ENCODE measurements at regions not wholly inside any gene's neighbourhood (a gene's known extent, or its start where the extent isn't known, plus 50 kb on each side); places are given as distances from the start of the nearest gene placed in this dataset.

DNA sequence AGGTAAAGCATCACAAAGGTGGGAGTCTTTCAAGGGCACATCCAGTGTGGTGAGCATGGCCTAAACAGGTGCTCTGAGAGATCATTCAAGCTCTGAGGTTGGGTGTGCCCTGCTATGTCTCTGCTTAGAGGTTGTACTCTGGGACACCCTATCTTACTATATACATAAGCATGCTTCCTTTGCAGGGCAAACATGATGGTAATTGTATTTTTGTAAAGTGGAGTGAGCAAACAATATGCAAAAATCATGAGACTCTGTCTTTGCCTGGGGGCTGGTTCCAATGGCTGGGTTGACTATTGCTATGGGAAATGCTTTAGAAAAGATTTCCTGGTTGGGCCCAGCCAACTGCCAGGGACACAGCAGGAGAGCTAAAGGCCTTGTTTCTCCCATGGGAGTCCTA is 315.1 kb upstream of the TLE3 start:
- CTCF ChIA-PET = no interaction called here
- Mint-ChIP-seq H3K4me1 (peaks cover 4% of the 10 kb centered on the region), H3K36me3 (no peaks in the 10 kb centered on the region), H3K9me3 (peaks cover 1% of the 10 kb centered on the region), H3K27me3 (peaks cover 48% of the 10 kb centered on the region), H3K4me3 (no peak overlapping the region), H3K27ac (no peak overlapping the region)
- no peak for DNase-seq

GRCh38 chr15:70411143-70411863 is 313.6 kb upstream of the TLE3 start:
- no peaks in the 10 kb centered on the region for H3K36me3 Mint-ChIP-seq
- no peak for DNase-seq
- H3K4me1 Mint-ChIP-seq = peaks cover 4% of the 10 kb centered on the region
- peaks cover 52% of the 10 kb centered on the region for H3K27me3 Mint-ChIP-seq
- no peak overlapping the region for H3K4me3 Mint-ChIP-seq
- H3K27ac Mint-ChIP-seq = no peak overlapping the region
- peaks cover 1% of the 10 kb centered on the region for H3K9me3 Mint-ChIP-seq
- CTCF ChIA-PET = no interaction called here

DNA sequence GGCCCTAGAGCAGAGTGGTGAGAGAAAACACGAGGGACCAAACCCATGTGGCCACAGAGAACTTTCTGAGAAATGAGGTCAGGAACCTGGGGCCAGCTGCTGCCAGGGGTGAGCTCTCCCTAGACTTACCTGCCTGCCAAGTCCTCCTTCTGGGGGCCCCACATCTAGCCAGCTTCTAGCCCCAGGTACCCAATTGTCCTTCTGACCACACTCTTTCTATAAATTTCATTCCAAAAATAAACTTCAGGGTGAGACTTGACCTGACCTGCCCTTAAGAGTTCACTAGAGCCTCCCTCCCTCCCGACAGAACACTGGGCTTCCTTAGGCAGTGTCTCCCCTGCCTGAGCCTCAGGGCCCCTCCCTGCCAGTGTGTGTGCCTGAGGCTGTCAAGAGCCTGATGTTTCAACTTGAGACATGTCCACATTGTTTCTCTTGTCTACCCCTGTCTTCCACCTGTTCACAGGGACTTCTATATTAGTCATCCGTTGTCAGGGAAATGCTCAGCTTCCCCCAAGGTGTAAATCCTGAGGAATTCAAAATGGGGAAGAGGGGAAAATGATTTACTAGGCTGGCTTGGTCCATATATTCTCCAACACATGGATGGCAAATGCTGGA is 312.8 kb upstream of the TLE3 start:
- H3K27me3 Mint-ChIP-seq = peaks cover 49% of the 10 kb centered on the region
- no peak for DNase-seq
- H3K27ac Mint-ChIP-seq = no peak overlapping the region
- CTCF ChIA-PET = no interaction called here
- no peak overlapping the region for H3K4me3 Mint-ChIP-seq
- H3K36me3 Mint-ChIP-seq = no peaks in the 10 kb centered on the region
- peaks cover 4% of the 10 kb centered on the region for H3K4me1 Mint-ChIP-seq
- H3K9me3 Mint-ChIP-seq = no peaks in the 10 kb centered on the region

- CTCF ChIA-PET = no interaction called here
- no peaks in the 10 kb centered on the region for H3K9me3 Mint-ChIP-seq
- no peak overlapping the region for H3K4me3 Mint-ChIP-seq
- no peak for DNase-seq
- H3K36me3 Mint-ChIP-seq = no peaks in the 10 kb centered on the region
- H3K27ac Mint-ChIP-seq = no peak overlapping the region
- peaks cover 4% of the 10 kb centered on the region for H3K4me1 Mint-ChIP-seq
- H3K27me3 Mint-ChIP-seq = peaks cover 59% of the 10 kb centered on the region
Measured at GRCh38 chr15:70409388-70409787, 311.7 kb upstream of the TLE3 start.

DNA sequence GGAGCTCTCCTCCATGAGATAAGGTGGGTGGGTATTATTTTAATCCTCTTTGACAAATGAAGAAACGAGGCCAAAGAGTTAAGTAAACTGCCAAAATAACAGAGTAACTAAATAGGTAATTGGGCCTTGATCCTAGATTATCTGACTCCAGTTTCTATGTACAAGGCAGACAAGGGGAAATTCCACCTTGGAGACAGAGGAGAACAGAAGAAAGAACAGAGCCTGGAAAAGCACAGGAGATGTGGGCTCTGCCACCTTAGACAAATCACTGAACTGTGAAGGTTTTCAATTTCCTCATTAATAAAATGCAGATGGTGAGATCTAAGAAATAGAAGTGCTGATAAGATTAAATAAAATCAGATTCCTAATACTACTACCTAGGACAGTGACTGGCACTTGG is 310.2 kb upstream of the TLE3 start:
- peaks cover 4% of the 10 kb centered on the region for H3K4me1 Mint-ChIP-seq
- no peaks in the 10 kb centered on the region for H3K9me3 Mint-ChIP-seq
- CTCF ChIA-PET = no interaction called here
- DNase-seq = no peak
- no peaks in the 10 kb centered on the region for H3K36me3 Mint-ChIP-seq
- peaks cover 71% of the 10 kb centered on the region for H3K27me3 Mint-ChIP-seq
- H3K4me3 Mint-ChIP-seq = no peak overlapping the region
- H3K27ac Mint-ChIP-seq = no peak overlapping the region

GRCh38 chr15:70407336-70407670 is 309.6 kb upstream of the TLE3 start:
- no peaks in the 10 kb centered on the region for H3K9me3 Mint-ChIP-seq
- CTCF ChIA-PET = interaction anchor here (0.7 kb wide), 1 partner anchor 79 kb away, joined by 3 read pairs; no protein-coding TSS in a partner anchor
- H3K27me3 Mint-ChIP-seq = peaks cover 74% of the 10 kb centered on the region
- no peak overlapping the region for H3K4me3 Mint-ChIP-seq
- no peak overlapping the region for H3K27ac Mint-ChIP-seq
- peaks cover 4% of the 10 kb centered on the region for H3K4me1 Mint-ChIP-seq
- no peaks in the 10 kb centered on the region for H3K36me3 Mint-ChIP-seq
- no peak for DNase-seq

DNA sequence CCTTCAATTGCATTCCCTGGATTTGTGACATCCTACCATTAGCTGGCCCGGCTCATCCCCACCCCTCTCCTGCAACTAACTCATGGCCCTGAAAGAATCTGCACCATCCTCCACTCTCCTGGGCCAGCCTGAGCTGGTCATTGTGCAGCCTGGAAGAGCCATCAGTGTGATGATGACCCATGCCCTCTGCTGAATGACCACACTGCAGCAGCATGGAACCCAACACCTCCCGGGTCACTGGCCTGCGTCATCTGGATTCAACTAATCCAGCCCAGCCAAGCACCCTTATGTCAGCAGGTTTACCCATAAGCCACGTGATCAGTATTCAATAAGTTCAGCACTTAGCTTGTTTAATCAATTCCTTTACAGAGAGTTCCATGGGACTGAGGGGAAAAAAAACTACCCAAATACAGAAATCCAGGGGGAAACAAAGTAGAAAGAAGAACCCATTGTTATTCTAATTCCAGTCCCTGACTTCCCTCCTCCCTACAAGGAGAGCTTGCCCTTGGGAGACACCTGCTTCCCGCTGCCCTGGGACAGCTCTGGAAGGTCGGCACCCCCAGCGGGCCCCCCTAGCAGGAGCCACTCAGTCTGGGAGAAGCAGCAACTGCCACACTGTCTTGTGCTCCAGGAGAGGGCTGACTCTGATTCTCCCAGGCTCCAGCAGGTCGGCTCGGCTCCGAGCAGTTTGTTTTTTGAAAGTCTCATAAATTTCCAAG is 309.1 kb upstream of the TLE3 start:
- CTCF ChIA-PET = interaction anchor here (0.7 kb wide), 1 partner anchor 79 kb away, joined by 3 read pairs; no protein-coding TSS in a partner anchor
- no peak for DNase-seq
- H3K27me3 Mint-ChIP-seq = peaks cover 70% of the 10 kb centered on the region
- H3K36me3 Mint-ChIP-seq = no peaks in the 10 kb centered on the region
- H3K27ac Mint-ChIP-seq = no peak overlapping the region
- H3K4me3 Mint-ChIP-seq = no peak overlapping the region
- peaks cover 4% of the 10 kb centered on the region for H3K4me1 Mint-ChIP-seq
- H3K9me3 Mint-ChIP-seq = no peaks in the 10 kb centered on the region

DNA sequence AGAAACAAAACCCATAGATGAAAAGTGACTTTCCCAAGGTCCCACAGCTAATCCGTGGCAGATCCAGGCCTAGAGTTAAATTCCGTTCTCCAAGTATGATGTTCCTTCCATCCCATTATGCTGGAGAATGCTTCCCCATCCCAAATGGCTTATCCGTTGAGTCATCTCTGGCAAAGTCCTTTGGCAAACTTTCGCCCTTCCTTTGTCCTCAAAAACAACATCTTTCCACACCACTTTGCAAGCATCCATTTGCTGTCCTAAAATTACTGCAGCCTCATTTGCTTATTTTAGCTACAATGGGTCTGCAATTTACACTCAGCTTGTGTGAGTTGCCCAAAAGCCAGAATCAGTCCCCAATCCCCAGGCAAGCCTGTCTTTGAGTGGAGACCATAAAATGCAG is 304.0 kb upstream of the TLE3 start:
- H3K4me3 Mint-ChIP-seq = no peak overlapping the region
- CTCF ChIA-PET = interaction anchor here (1.2 kb wide), 1 partner anchor 66 kb away, joined by 3 read pairs; no protein-coding TSS in a partner anchor
- no peaks in the 10 kb centered on the region for H3K9me3 Mint-ChIP-seq
- no peaks in the 10 kb centered on the region for H3K36me3 Mint-ChIP-seq
- H3K27ac Mint-ChIP-seq = no peak overlapping the region
- peaks cover 76% of the 10 kb centered on the region for H3K27me3 Mint-ChIP-seq
- no peaks in the 10 kb centered on the region for H3K4me1 Mint-ChIP-seq
- no peak for DNase-seq

GRCh38 chr15:70400766-70401541 is 303.2 kb upstream of the TLE3 start:
- no peak for DNase-seq
- no peak overlapping the region for H3K4me3 Mint-ChIP-seq
- no peaks in the 10 kb centered on the region for H3K4me1 Mint-ChIP-seq
- H3K9me3 Mint-ChIP-seq = no peaks in the 10 kb centered on the region
- CTCF ChIA-PET = interaction anchor here (1.2 kb wide), 1 partner anchor 66 kb away, joined by 3 read pairs; no protein-coding TSS in a partner anchor
- no peak overlapping the region for H3K27ac Mint-ChIP-seq
- H3K36me3 Mint-ChIP-seq = no peaks in the 10 kb centered on the region
- H3K27me3 Mint-ChIP-seq = peaks cover 74% of the 10 kb centered on the region

GRCh38 chr15:70399204-70399603 is 301.5 kb upstream of the TLE3 start:
- Mint-ChIP-seq H3K4me3 (no peak overlapping the region), H3K4me1 (no peaks in the 10 kb centered on the region), H3K9me3 (no peaks in the 10 kb centered on the region), H3K27me3 (peaks cover 76% of the 10 kb centered on the region), H3K27ac (no peak overlapping the region), H3K36me3 (no peaks in the 10 kb centered on the region)
- DNase-seq = no peak
- CTCF ChIA-PET = no interaction called here

DNA sequence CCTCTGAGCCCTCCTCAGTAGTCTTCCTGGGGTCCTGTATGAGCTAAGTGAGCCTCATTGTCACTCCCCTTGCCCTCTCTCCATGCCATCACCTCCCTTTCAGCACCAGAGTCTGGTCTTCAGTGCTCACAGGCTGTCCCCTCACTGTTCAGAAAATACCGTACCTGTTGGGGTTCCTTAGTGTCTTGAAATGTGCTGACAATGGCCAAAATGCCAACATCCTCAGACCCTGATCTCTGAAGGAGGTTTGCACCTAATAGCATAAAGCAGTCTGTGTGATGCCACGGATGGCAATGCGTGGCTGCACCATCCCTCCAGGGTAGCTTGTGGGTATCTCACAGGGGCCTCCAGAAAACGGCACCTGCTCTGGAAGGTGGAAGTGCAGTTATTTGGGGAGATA is 301.0 kb upstream of the TLE3 start:
- Mint-ChIP-seq H3K27ac (no peak overlapping the region), H3K4me1 (no peaks in the 10 kb centered on the region), H3K4me3 (no peak overlapping the region), H3K9me3 (no peaks in the 10 kb centered on the region), H3K27me3 (peaks cover 76% of the 10 kb centered on the region), H3K36me3 (no peaks in the 10 kb centered on the region)
- CTCF ChIA-PET = no interaction called here
- DNase-seq = no peak

GRCh38 chr15:70396807-70397206 is 299.1 kb upstream of the TLE3 start:
- no peak overlapping the region for H3K4me3 Mint-ChIP-seq
- H3K27me3 Mint-ChIP-seq = peaks cover 72% of the 10 kb centered on the region
- no peaks in the 10 kb centered on the region for H3K36me3 Mint-ChIP-seq
- H3K27ac Mint-ChIP-seq = no peak overlapping the region
- DNase-seq = no peak
- H3K9me3 Mint-ChIP-seq = no peaks in the 10 kb centered on the region
- H3K4me1 Mint-ChIP-seq = no peaks in the 10 kb centered on the region
- CTCF ChIA-PET = no interaction called here

DNA sequence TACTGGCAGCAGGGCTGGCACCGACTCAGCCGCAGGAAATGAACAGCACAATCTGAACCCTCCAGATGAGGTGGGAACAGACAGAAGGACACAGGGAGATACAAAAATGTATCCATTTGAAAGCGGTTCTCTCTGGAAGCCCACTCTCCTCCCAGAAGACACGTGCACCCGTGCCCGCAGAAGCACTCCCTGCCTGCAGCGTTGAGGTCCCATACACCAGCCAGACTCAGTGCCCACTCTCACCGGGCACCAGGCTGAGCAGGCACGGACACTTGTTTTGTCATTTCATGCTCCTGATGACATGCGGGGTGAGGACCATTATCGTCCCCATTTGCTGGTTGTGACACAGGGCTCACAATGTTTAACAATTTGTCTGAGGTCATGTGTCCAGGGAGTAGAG is 297.4 kb upstream of the TLE3 start:
- Mint-ChIP-seq H3K27me3 (peaks cover 56% of the 10 kb centered on the region), H3K4me3 (no peak overlapping the region), H3K4me1 (no peaks in the 10 kb centered on the region), H3K27ac (no peak overlapping the region), H3K36me3 (no peaks in the 10 kb centered on the region), H3K9me3 (no peaks in the 10 kb centered on the region)
- CTCF ChIA-PET = no interaction called here
- DNase-seq = no peak

GRCh38 chr15:70390723-70391122 is 293.0 kb upstream of the TLE3 start:
- DNase-seq = no peak
- H3K27ac Mint-ChIP-seq = no peak overlapping the region
- H3K27me3 Mint-ChIP-seq = peaks cover 35% of the 10 kb centered on the region
- H3K36me3 Mint-ChIP-seq = no peaks in the 10 kb centered on the region
- CTCF ChIA-PET = no interaction called here
- no peaks in the 10 kb centered on the region for H3K4me1 Mint-ChIP-seq
- H3K9me3 Mint-ChIP-seq = no peaks in the 10 kb centered on the region
- no peak overlapping the region for H3K4me3 Mint-ChIP-seq
